ENCODE measurements at regions not wholly inside any gene's neighbourhood (a gene's known extent, or its start where the extent isn't known, plus 50 kb on each side); places are given as distances from the start of the nearest gene placed in this dataset.

- no peak for FAIRE-seq
Observed at GRCh38 chr9:107693625-107694326, 204.2 kb upstream of the KLF4 start.

GRCh38 chr9:107691664-107692063, 202.1 kb upstream of the KLF4 start:
- FAIRE-seq: no peak

GRCh38 chr9:107690021-107690420, 200.5 kb upstream of the KLF4 start:
- FAIRE-seq: no peak

GRCh38 chr9:107688728-107689127, 199.2 kb upstream of the KLF4 start:
- no peak for FAIRE-seq

GRCh38 chr9:107685901-107686300, 196.3 kb upstream of the KLF4 start:
- no peak for FAIRE-seq

GRCh38 chr9:107685376-107685775, 195.8 kb upstream of the KLF4 start:
- no peak for FAIRE-seq

GRCh38 chr9:107684224-107684623, 194.7 kb upstream of the KLF4 start:
- FAIRE-seq: no peak

- FAIRE-seq: no peak
Observed at GRCh38 chr9:107683566-107683965, 194.0 kb upstream of the KLF4 start.

- FAIRE-seq: no peak
Observed at GRCh38 chr9:107681988-107682387, 192.4 kb upstream of the KLF4 start.

- FAIRE-seq: no peak
Observed at GRCh38 chr9:107675351-107676259, 186.0 kb upstream of the KLF4 start.

GRCh38 chr9:107674721-107675277, 185.2 kb upstream of the KLF4 start:
- no peak for FAIRE-seq

- no peak for FAIRE-seq
Observed at GRCh38 chr9:107673861-107674720, 184.5 kb upstream of the KLF4 start.

- no peak for FAIRE-seq
Observed at GRCh38 chr9:107671588-107671987, 182.0 kb upstream of the KLF4 start.

GRCh38 chr9:107669422-107669821, 179.9 kb upstream of the KLF4 start:
- FAIRE-seq: no peak

- no peak for FAIRE-seq
Observed at GRCh38 chr9:107667231-107668070, 177.9 kb upstream of the KLF4 start.

GRCh38 chr9:107665057-107665456, 175.5 kb upstream of the KLF4 start:
- FAIRE-seq: no peak

GRCh38 chr9:107660976-107661375, 171.4 kb upstream of the KLF4 start:
- FAIRE-seq: no peak

GRCh38 chr9:107653263-107653821, 163.8 kb upstream of the KLF4 start:
- FAIRE-seq: no peak

GRCh38 chr9:107650995-107651394, 161.4 kb upstream of the KLF4 start:
- FAIRE-seq: no peak

- FAIRE-seq: no peak
Observed at GRCh38 chr9:107650321-107650720, 160.8 kb upstream of the KLF4 start.

GRCh38 chr9:107648153-107648715, 158.7 kb upstream of the KLF4 start:
- no peak for FAIRE-seq

Data from G401.6 (cell line).